Fibroblast of skin of abdomen (primary cell): ENCODE measurements at regions not wholly inside any gene's neighbourhood (a gene's known extent, or its start where the extent isn't known, plus 50 kb on each side); places are given as distances from the start of the nearest gene placed in this dataset.

Experiments
- DNase-seq: peaks from one replicate; pipeline ENCODE4 v3.0.0-alpha.2; 2013

GRCh38 chr14:101110729-101111619 lies 207.5 kb upstream of the RTL1 start:
- no peak for DNase-seq

- no peak for DNase-seq
Observed at GRCh38 chr14:101111620-101112290, 208.2 kb upstream of the RTL1 start.

GRCh38 chr14:101112351-101113107 lies 209.0 kb upstream of the RTL1 start:
- DNase-seq = no peak

GRCh38 chr14:101113108-101113612 lies 209.6 kb upstream of the RTL1 start:
- DNase-seq = no peak

GRCh38 chr14:101113835-101114725 lies 210.6 kb upstream of the RTL1 start:
- no peak for DNase-seq

- no peak for DNase-seq
Observed at GRCh38 chr14:101114726-101115515, 211.4 kb upstream of the RTL1 start.

- DNase-seq = no peak
Observed at GRCh38 chr14:101115652-101116051, 212.1 kb upstream of the RTL1 start.

GRCh38 chr14:101116065-101116464 lies 212.5 kb upstream of the RTL1 start:
- DNase-seq = no peak

GRCh38 chr14:101116486-101117130 lies 213.1 kb upstream of the RTL1 start:
- no peak for DNase-seq

- no peak for DNase-seq
Observed at GRCh38 chr14:101117543-101117942, 214.0 kb upstream of the RTL1 start.

GRCh38 chr14:101118233-101118632 lies 214.7 kb upstream of the RTL1 start:
- no peak for DNase-seq

- no peak for DNase-seq
Observed at GRCh38 chr14:101118746-101119591, 215.4 kb upstream of the RTL1 start.

GRCh38 chr14:101119830-101120571 lies 216.5 kb upstream of the RTL1 start:
- no peak for DNase-seq

GRCh38 chr14:101120641-101121507 lies 217.4 kb upstream of the RTL1 start:
- no peak for DNase-seq

GRCh38 chr14:101121508-101122139 lies 218.1 kb upstream of the RTL1 start:
- no peak for DNase-seq

GRCh38 chr14:101122237-101123141 lies 219.0 kb upstream of the RTL1 start:
- DNase-seq = no peak
